HEK293T (cell line): ENCODE measurements at regions not wholly inside any gene's neighbourhood (a gene's known extent, or its start where the extent isn't known, plus 50 kb on each side); places are given as distances from the start of the nearest gene placed in this dataset.

Experiments
- BHLHE40 ChIP-seq: fragments of 450-650 bp; IDR thresholded peaks from 2 replicates; pipeline ENCODE4 v1.6.1; 2016; ENCODE audit warnings: mild to moderate bottlenecking, moderate library complexity, borderline replicate concordance
- ELF4 ChIP-seq: fragments of 450-650 bp; IDR thresholded peaks from 2 replicates; pipeline ENCODE4 v1.6.1; 2017; ENCODE audit warnings: antibody characterized with exemption
- FOXA1 ChIP-seq: fragments of 450-650 bp; IDR thresholded peaks from 2 replicates; pipeline ENCODE4 v1.6.1; 2016; ENCODE audit warnings: mild to moderate bottlenecking
- FOXK2 ChIP-seq: fragments of 450-650 bp; IDR thresholded peaks from 2 replicates; pipeline ENCODE4 v1.6.1; 2016; ENCODE audit warnings: mild to moderate bottlenecking
- FOXM1 ChIP-seq: fragments of 450-650 bp; IDR thresholded peaks from 2 replicates; pipeline ENCODE4 v1.6.1; 2017; ENCODE audit warnings: mild to moderate bottlenecking, borderline replicate concordance
- L3MBTL2 ChIP-seq: fragments of 450-650 bp; conservative IDR thresholded peaks from 2 replicates; pipeline ENCODE4 v1.6.1; 2016; ENCODE audit warnings: mild to moderate bottlenecking
- LEF1 ChIP-seq: fragments of 450-650 bp; IDR thresholded peaks from 2 replicates; pipeline ENCODE4 v1.6.1; 2017; ENCODE audit warnings: mild to moderate bottlenecking, borderline replicate concordance
- NFRKB ChIP-seq: fragments of 450-650 bp; IDR thresholded peaks from 2 replicates; pipeline ENCODE4 v1.6.1; 2016; ENCODE audit warnings: mild to moderate bottlenecking, moderate library complexity
- SP1 ChIP-seq: fragments of 450-650 bp; IDR thresholded peaks from 2 replicates; pipeline ENCODE4 v1.6.1; 2017
- TARDBP ChIP-seq: fragments of 450-650 bp; IDR thresholded peaks from 2 replicates; pipeline ENCODE4 v1.6.1; 2016

DNA sequence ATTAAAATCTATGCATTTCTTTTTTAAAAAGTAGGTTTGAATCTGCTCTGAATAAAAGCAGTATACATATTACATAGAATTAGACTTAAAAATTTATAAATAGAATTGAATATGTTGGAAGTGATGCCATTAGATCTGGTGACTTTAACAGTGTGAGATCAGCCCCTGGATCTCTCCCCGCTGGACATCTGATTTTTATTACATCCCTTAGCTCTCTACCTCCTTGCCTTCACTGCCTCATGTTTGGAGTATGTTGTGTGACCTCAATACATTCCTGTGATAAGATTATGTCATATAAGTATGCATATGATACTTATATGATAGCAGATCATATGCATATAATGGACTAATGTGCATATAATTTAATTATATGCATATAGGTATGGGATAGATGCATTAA is 643.4 kb upstream of the NR2F2 start:
- TF ChIP-seq LEF1 (no peak), NFRKB (no peak), FOXM1 (no peak), ELF4 (no peak), FOXK2 (no peak), SP1 (no peak), BHLHE40 (no peak), FOXA1 (no peak), TARDBP (no peak), L3MBTL2 (no peak)
